Activated CD4-positive, alpha-beta T cell treated with anti-CD3 and anti-CD28 coated beads, Interleukin-2, Interleukin-6, amounts not matched to agents 100 ng/mL and 50 ng/mL, durations not matched to agents 16 hours and 8 hours (primary cell): ENCODE measurements at regions not wholly inside any gene's neighbourhood (a gene's known extent, or its start where the extent isn't known, plus 50 kb on each side); places are given as distances from the start of the nearest gene placed in this dataset.

Experiments used
- DNase-seq: peaks from one replicate; pipeline ENCODE4 v3.0.0-alpha.2; 2020

DNA sequence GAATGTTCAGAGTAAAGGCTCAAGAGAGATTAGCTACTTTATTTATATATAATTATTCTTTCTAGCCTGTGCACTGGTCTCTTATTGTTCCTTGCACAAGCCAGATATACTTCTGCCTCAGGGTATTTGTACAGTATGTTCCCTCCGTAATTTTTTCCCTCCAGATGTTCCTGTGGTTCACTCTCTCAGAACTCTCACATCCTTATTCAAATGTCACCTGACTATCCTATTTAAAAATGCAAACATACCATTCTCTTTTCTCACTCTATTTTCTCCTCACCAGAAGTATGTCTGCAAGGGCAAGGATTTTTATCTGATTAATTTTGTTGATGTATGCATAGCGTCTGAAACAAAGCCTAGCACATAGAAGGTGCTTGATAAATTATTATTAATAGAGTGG lies 64.0 kb upstream of the CERS6 start:
- DNase-seq: no peak

- DNase-seq: no peak
Observed at GRCh38 chr2:168392797-168393196, 63.3 kb upstream of the CERS6 start.

GRCh38 chr2:168394262-168394661 lies 61.8 kb upstream of the CERS6 start:
- no peak for DNase-seq

- DNase-seq: no peak
Observed at GRCh38 chr2:168396131-168396530, 59.9 kb upstream of the CERS6 start.

GRCh38 chr2:168397629-168398028 lies 58.4 kb upstream of the CERS6 start:
- no peak for DNase-seq

- no peak for DNase-seq
Observed at GRCh38 chr2:168401048-168401556, 55.0 kb upstream of the CERS6 start.

DNA sequence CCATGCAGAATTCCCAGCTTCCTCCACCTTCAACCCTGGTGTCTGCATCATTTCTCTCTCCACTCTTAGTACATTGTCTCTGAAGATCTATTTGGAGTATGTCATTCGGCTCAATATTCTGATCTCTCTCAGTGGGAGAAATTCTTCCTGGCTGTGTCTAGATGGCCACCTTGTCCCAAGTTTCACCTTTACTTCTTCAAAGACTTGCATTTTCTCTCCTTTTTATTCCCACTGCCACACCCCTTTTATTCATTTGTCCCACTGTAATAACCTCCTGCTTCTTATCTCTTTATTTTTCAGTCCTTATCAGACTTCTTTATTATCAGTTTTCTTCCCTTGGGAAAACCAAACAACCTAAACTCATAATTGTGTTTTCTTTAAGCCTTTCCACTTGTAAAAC lies 54.3 kb upstream of the CERS6 start:
- no peak for DNase-seq

DNA sequence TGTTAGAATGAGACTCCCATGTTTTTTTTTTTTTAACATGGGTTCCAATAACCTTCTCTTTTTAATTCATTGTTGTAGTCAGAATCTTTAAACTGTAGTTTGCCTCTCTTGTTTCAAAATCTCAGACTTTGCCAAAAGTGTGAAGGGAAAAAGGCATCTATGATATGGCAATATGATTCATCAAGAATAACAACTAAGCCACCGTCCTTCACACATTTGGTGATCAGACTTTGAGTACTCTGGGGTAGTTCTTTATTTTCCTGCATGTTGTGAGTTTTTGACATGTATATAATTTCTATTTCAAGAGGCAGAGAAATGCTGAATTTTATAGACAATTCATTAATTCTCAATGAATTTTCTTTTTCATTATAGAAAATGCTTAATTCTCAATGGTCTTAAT lies 53.5 kb upstream of the CERS6 start:
- DNase-seq: no peak

DNA sequence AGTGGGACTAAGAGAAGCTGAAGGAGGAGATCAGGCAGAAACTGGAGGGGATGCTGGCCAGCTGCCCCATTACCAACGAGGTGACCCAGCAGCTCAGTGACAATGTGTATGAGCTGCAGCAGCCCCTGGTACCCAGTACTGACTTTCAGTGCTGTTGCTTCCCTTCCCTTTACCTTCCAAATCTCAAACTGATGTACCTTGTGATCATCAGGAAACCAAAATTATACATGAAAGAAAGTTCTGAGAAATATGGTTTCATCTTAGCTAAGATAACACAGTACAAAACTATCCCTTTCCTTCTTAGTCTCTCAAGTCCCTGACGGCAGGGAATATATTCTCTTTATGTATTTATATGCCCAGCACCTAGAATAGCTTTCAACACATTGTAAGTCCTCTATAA lies 52.3 kb upstream of the CERS6 start:
- DNase-seq: no peak

DNA sequence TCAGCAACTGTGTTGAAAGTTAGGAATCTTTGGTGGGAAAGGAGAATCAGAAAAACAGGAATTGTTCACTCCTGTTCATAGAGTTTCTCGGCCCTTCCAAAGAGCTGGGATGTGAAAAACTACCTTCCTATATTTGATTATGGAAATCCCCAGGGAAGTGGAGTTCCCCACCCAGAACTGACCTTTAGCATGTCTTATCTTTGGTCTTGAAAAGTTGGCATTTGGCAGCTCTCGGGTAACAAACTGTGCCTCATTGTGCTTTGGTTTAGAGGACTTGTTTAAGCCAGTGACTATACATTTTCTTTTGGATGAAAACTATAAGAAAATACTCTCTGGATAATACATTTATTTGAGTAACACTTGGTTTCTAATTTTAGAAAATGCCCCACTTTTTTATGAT lies 51.3 kb upstream of the CERS6 start:
- DNase-seq: no peak
